Neural cell (in vitro differentiated cells): ENCODE measurements at regions not wholly inside any gene's neighbourhood (a gene's known extent, or its start where the extent isn't known, plus 50 kb on each side); places are given as distances from the start of the nearest gene placed in this dataset.

Source experiments
- H2AFZ ChIP-seq: fragments of 200-600, 300-800 bp; sonication (generic), shearing (Covaris generic); 2 replicates; pipeline ENCODE4 v1.6.0; 2014; ENCODE audit warnings: low read depth, mild to moderate bottlenecking, antibody characterized with exemption, low read length, moderate library complexity
- H3F3A ChIP-seq: fragments of 200-600 bp; shearing (Covaris generic); 2 replicates; pipeline ENCODE4 v1.6.1; 2016; ENCODE audit warnings: mild to moderate bottlenecking, moderate library complexity, mixed read lengths, antibody characterized with exemption, low read length; ENCODE audit not compliant: insufficient read depth, poor library complexity, severe bottlenecking
- H3K27ac ChIP-seq: fragments of 200-600, 300-800 bp; sonication (generic), shearing (Covaris generic); 2 replicates; pipeline ENCODE4 v1.5.1; 2014; ENCODE audit warnings: mild to moderate bottlenecking, low read length, moderate library complexity
- H3K27me3 ChIP-seq: fragments of 300-800, 200-600 bp; sonication (generic), shearing (Covaris generic); 2 replicates; pipeline ENCODE4 v1.6.0; 2014; ENCODE audit warnings: mild to moderate bottlenecking, low read depth, low read length, moderate library complexity; ENCODE audit not compliant: insufficient read depth
- H3K36me3 ChIP-seq: fragments of 300-800, 200-600 bp; sonication (generic), shearing (Covaris generic); 2 replicates; pipeline ENCODE4 v1.5.1; 2014; ENCODE audit warnings: mild to moderate bottlenecking, antibody characterized with exemption, low read length, moderate library complexity; ENCODE audit not compliant: insufficient read depth
- H3K4me2 ChIP-seq: fragments of 300-800, 200-600 bp; sonication (generic), shearing (Covaris generic); 2 replicates; pipeline ENCODE4 v1.6.0; 2014; ENCODE audit warnings: mild to moderate bottlenecking, low read length
- H3K4me3 ChIP-seq: fragments of 300-800, 200-600 bp; sonication (generic), shearing (Covaris generic); 2 replicates; pipeline ENCODE4 v1.5.1; 2014; ENCODE audit warnings: mild to moderate bottlenecking, low read length, moderate library complexity
- H3K79me2 ChIP-seq: fragments of 200-600 bp; shearing (Covaris generic); replicated peaks from 2 replicates; pipeline ENCODE4 v1.6.0; 2014; ENCODE audit warnings: mild to moderate bottlenecking, low read length, moderate library complexity; ENCODE audit not compliant: insufficient read depth
- H3K9ac ChIP-seq: fragments of 300-800, 200-600 bp; sonication (generic), shearing (Covaris generic); 2 replicates; pipeline ENCODE4 v1.6.1; 2016; ENCODE audit warnings: mild to moderate bottlenecking, low read length, mixed read lengths
- H3K9me2 ChIP-seq: fragments of 200-600 bp; shearing (Covaris generic); 2 replicates; pipeline ENCODE4 v1.6.1; 2016; ENCODE audit warnings: mild to moderate bottlenecking, low read length, mixed read lengths; ENCODE audit not compliant: insufficient read depth
- H3K9me3 ChIP-seq: fragments of 200-600, 300-800 bp; sonication (generic), shearing (Covaris generic); 2 replicates; pipeline ENCODE4 v1.6.1; 2016; ENCODE audit warnings: mild to moderate bottlenecking, mixed run types, low read length, moderate library complexity, mixed read lengths
- H4K20me1 ChIP-seq: fragments of 200-600 bp; shearing (Covaris generic); 2 replicates; pipeline ENCODE4 v1.6.1; 2016; ENCODE audit warnings: mild to moderate bottlenecking, mixed run types; ENCODE audit not compliant: insufficient read depth
- CTCF ChIP-seq: fragments of 450-650 bp; IDR thresholded peaks from 2 replicates; pipeline ENCODE4 v1.5.1; 2014; ENCODE audit warnings: antibody characterized with exemption, mild to moderate bottlenecking, moderate library complexity; ENCODE audit not compliant: poor library complexity, severe bottlenecking
- EP300 ChIP-seq: fragments of 450-650 bp; conservative IDR thresholded peaks from 2 replicates; pipeline ENCODE4 v1.6.1; 2014; ENCODE audit warnings: antibody characterized with exemption, mild to moderate bottlenecking, moderate library complexity; ENCODE audit not compliant: poor library complexity, severe bottlenecking
- EZH2 ChIP-seq: fragments of 200-600, 300-800 bp; shearing (Covaris generic), sonication (generic); IDR thresholded peaks from 2 replicates; pipeline ENCODE4 v1.6.1; 2014; ENCODE audit warnings: antibody characterized with exemption, low read length, borderline replicate concordance, mild to moderate bottlenecking; ENCODE audit not compliant: insufficient read depth, poor library complexity, severe bottlenecking
- MXI1 ChIP-seq: fragments of 450-650 bp; conservative IDR thresholded peaks from 2 replicates; pipeline ENCODE4 v1.6.1; 2014; ENCODE audit warnings: antibody characterized with exemption, mild to moderate bottlenecking; ENCODE audit not compliant: poor library complexity, severe bottlenecking
- POLR2AphosphoS5 ChIP-seq: IDR thresholded peaks from 2 replicates; pipeline ENCODE4 v1.6.1; 2012
- RAD21 ChIP-seq: fragments of 450-650 bp; conservative IDR thresholded peaks from 2 replicates; pipeline ENCODE4 v1.6.1; 2014; ENCODE audit warnings: antibody characterized with exemption, mild to moderate bottlenecking, moderate library complexity
- REST ChIP-seq: IDR thresholded peaks from 2 replicates; pipeline ENCODE4 v1.6.1; 2012; ENCODE audit warnings: borderline replicate concordance
- SMC3 ChIP-seq: fragments of 450-650 bp; conservative IDR thresholded peaks from 2 replicates; pipeline ENCODE4 v1.6.1; 2014; ENCODE audit warnings: antibody characterized with exemption, mild to moderate bottlenecking, moderate library complexity; ENCODE audit not compliant: poor library complexity
- TAF1 ChIP-seq: IDR thresholded peaks from 2 replicates; pipeline ENCODE4 v1.6.1; 2012; ENCODE audit warnings: low read depth

- Histone ChIP-seq H3K9ac (no peak overlapping the region), H2AFZ (no peak overlapping the region), H3K27ac (no peak overlapping the region), H3K9me3 (no peaks in the 10 kb centered on the region), H4K20me1 (no peaks in the 10 kb centered on the region), H3K4me2 (no peak overlapping the region), H3K79me2 (no peaks in the 10 kb centered on the region), H3K4me3 (no peak overlapping the region), H3K27me3 (no peaks in the 10 kb centered on the region), H3K36me3 (no peaks in the 10 kb centered on the region), H3F3A (no peaks in the 10 kb centered on the region), H3K9me2 (no peaks in the 10 kb centered on the region)
- no peak for TF ChIP-seq CTCF
- TF ChIP-seq MXI1 = no peak
- TF ChIP-seq REST = no peak
- TF ChIP-seq POLR2AphosphoS5 = no peak
- TF ChIP-seq RAD21 = no peak
- TF ChIP-seq EP300 = no peak
- TF ChIP-seq TAF1 = no peak
- TF ChIP-seq SMC3 = no peak
- no peak for TF ChIP-seq EZH2
These were observed 123.1 kb downstream of the ATXN3L start for GRCh38 chrX:13196782-13197181.

GRCh38 chrX:13195340-13195739 lies 124.5 kb downstream of the ATXN3L start:
- no peaks in the 10 kb centered on the region for H3K36me3 ChIP-seq
- H3K9me3 ChIP-seq = no peaks in the 10 kb centered on the region
- no peaks in the 10 kb centered on the region for H3F3A ChIP-seq
- H3K9ac ChIP-seq = no peak overlapping the region
- no peak for TF ChIP-seq EP300
- no peak for TF ChIP-seq CTCF
- TF ChIP-seq EZH2 = no peak
- no peak for TF ChIP-seq RAD21
- no peak for TF ChIP-seq TAF1
- no peak for TF ChIP-seq POLR2AphosphoS5
- no peak for TF ChIP-seq MXI1
- TF ChIP-seq SMC3 = no peak
- no peak for TF ChIP-seq REST
- H2AFZ ChIP-seq = no peak overlapping the region
- no peaks in the 10 kb centered on the region for H3K9me2 ChIP-seq
- H4K20me1 ChIP-seq = no peaks in the 10 kb centered on the region
- no peak overlapping the region for H3K4me2 ChIP-seq
- H3K27me3 ChIP-seq = no peaks in the 10 kb centered on the region
- H3K4me3 ChIP-seq = no peak overlapping the region
- no peaks in the 10 kb centered on the region for H3K79me2 ChIP-seq
- no peak overlapping the region for H3K27ac ChIP-seq
